ENCODE measurements at regions not wholly inside any gene's neighbourhood (a gene's known extent, or its start where the extent isn't known, plus 50 kb on each side); places are given as distances from the start of the nearest gene placed in this dataset.

GRCh38 chr5:33033516-33033915, 322.4 kb downstream of the NPR3 start:
- TF ChIP-seq CTCF (conservative IDR thresholded peaks at IDR 0.05 in 1 of 2, IDR thresholded peaks at IDR 0.05 in 1 of 2; ENCODE audit: extremely low read depth in 1 of 2, insufficient read depth in 1 of 2, low read depth in 1 of 2, low read length in 2 of 2) = no peak
- TF ChIP-seq EZH2 (IDR thresholded peaks at IDR 0.05; ENCODE audit: borderline replicate concordance, low read length) = no peak
